Spleen (tissue), 11 donors: ENCODE measurements at regions not wholly inside any gene's neighbourhood (a gene's known extent, or its start where the extent isn't known, plus 50 kb on each side); places are given as distances from the start of the nearest gene placed in this dataset.

Experiments
- DNase-seq: peaks from one replicate; pipeline ENCODE4 v3.0.0-alpha.2; 2020
- H3K27ac ChIP-seq, 8 donors: fragments of 200-600 bp; sonication (generic) in 7 of 8; 1 replicate in 4 of 8; 2 replicates in 4 of 8; pipeline versions ENCODE4 v1.5.0 to v1.8.0; 2016 to 2021; ENCODE audit warnings: inconsistent platforms in 4 of 8, mild to moderate bottlenecking in 4 of 8, moderate library complexity in 1 of 8
- H3K27me3 ChIP-seq, 7 donors: fragments of 200-600 bp; sonication (generic) in 6 of 7; replicated peaks in 1 of 7; 1 replicate in 4 of 7; 2 replicates in 3 of 7; pipeline versions ENCODE4 v1.5.0 to v1.8.0; 2016 to 2021; ENCODE audit warnings: inconsistent platforms in 3 of 7, mild to moderate bottlenecking in 1 of 7
- H3K36me3 ChIP-seq, 6 donors: fragments of 200-600 bp; sonication (generic) in 5 of 6; 1 replicate in 4 of 6; 2 replicates in 2 of 6; pipeline versions ENCODE4 v1.5.0 to v1.8.0; 2016 to 2021; ENCODE audit warnings: inconsistent platforms in 2 of 6
- H3K4me1 ChIP-seq, 6 donors: fragments of 200-600 bp; sonication (generic) in 5 of 6; 1 replicate in 3 of 6; 2 replicates in 3 of 6; pipeline versions ENCODE4 v1.5.0 to v1.8.0; 2016 to 2021; ENCODE audit warnings: inconsistent platforms in 3 of 6
- H3K4me3 ChIP-seq, 8 donors: fragments of 200-600 bp; sonication (generic) in 7 of 8; 1 replicate in 4 of 8; 2 replicates in 4 of 8; pipeline versions ENCODE4 v1.5.0 to v1.8.0; 2016 to 2021; ENCODE audit warnings: inconsistent platforms in 4 of 8, mild to moderate bottlenecking in 4 of 8, moderate library complexity in 2 of 8
- H3K9me3 ChIP-seq, 8 donors: fragments of 200-600 bp; sonication (generic) in 7 of 8; 1 replicate in 4 of 8; 2 replicates in 4 of 8; pipeline versions ENCODE4 v1.5.0 to v1.8.0; 2016 to 2021; ENCODE audit warnings: inconsistent platforms in 4 of 8
- CTCF ChIP-seq, 11 experiments: fragments of 200-600 bp in 7 of 11; fragments of 450-650 bp in 4 of 11; sonication (generic) in 4 of 11; IDR thresholded peaks in 8 of 11; conservative IDR thresholded peaks in 3 of 11; 1 replicate in 7 of 11; 2 replicates in 4 of 11; pipeline versions ENCODE4 v1.4.0 to v1.8.0; 2016 to 2021; ENCODE audit warnings: antibody characterized with exemption in 11 of 11, inconsistent platforms in 4 of 11, mild to moderate bottlenecking in 1 of 11
- POLR2A ChIP-seq, 3 donors: fragments of 450-650 bp; IDR thresholded peaks; one replicate each; pipeline ENCODE4 v1.5.1; 2017; ENCODE audit warnings: antibody characterized with exemption in 3 of 3, mild to moderate bottlenecking in 1 of 3
- POLR2AphosphoS5 ChIP-seq, 3 donors: sonication (generic); formaldehyde crosslinking; IDR thresholded peaks; one replicate each; pipeline ENCODE4 v1.5.1; 2017; ENCODE audit warnings: antibody characterized with exemption in 3 of 3
- WGBS, 5 donors: extraction: QIAGEN DNeasy Blood & Tissue Kit in 3 of 5; methylation state at CpG; one replicate each; pipeline versions ENCODE4 v1.1.5 to v1.1.7; 2013 to 2018; 5-methylcytosine and 5-hydroxymethylcytosine counted together
- intact Hi-C: fragments of 100-400 bp; cut with DNase I; formaldehyde crosslinking; loops from one replicate; pipeline ENCODE4 v1.15.0; 2023; ENCODE audit warnings: low total_unique reads
- donor health status: healthy with polysubstance abuse.
- donor health status: DM: no; HTN: no; CAD: no; lungs with moderate emphysema.
- donor health status: DM: no; HTN: no; CAD: no.
- donor health status: Bipolar disorder and iron deficiency.
- donor health status: healthy.
- donor health status: DM: no; HTN: no; CAD: no.
- donor health status: DM: yes; HTN: yes; CAD: no.

GRCh38 chrX:22665818-22666217, 333.9 kb upstream of the DDX53 start:
- no peaks in the 10 kb centered on the region for H3K36me3 ChIP-seq
- no peak for DNase-seq
- no peak overlapping the region for H3K27ac ChIP-seq
- TF ChIP-seq POLR2AphosphoS5 (IDR thresholded peaks at IDR 0.05) (no peak), POLR2A (IDR thresholded peaks at IDR 0.05) (no peak), CTCF (IDR thresholded peaks at IDR 0.05 in 8 of 11, conservative IDR thresholded peaks at IDR 0.05 in 3 of 11) (no peak)
- WGBS, 5 donors = 48 to 97% (median 82%) methylated on average over 2 of the region's 2 CpGs
- no peaks in the 10 kb centered on the region for H3K4me1 ChIP-seq
- H3K4me3 ChIP-seq = no peak overlapping the region
- no peaks in the 10 kb centered on the region for H3K27me3 ChIP-seq
- intact Hi-C loops = no loop called here
- no peaks in the 10 kb centered on the region for H3K9me3 ChIP-seq

GRCh38 chrX:22666441-22666840, 333.3 kb upstream of the DDX53 start:
- WGBS, 5 donors = 14 to 67% (median 38%) methylated on average over 1 to 9 of the region's 9 CpGs

GRCh38 chrX:22674932-22675331, 324.8 kb upstream of the DDX53 start:
- no peak overlapping the region for H3K27ac ChIP-seq
- H3K36me3 ChIP-seq = no peaks in the 10 kb centered on the region
- H3K4me1 ChIP-seq = no peaks in the 10 kb centered on the region
- WGBS, 5 donors = 73 to 93% (median 84%) methylated on average over 3 of the region's 3 CpGs
- no peak overlapping the region for H3K4me3 ChIP-seq
- H3K27me3 ChIP-seq = no peaks in the 10 kb centered on the region
- no peaks in the 10 kb centered on the region for H3K9me3 ChIP-seq
- intact Hi-C loops = no loop called here
- no peak for TF ChIP-seq POLR2AphosphoS5 (IDR thresholded peaks at IDR 0.05)
- TF ChIP-seq POLR2A (IDR thresholded peaks at IDR 0.05) = no peak
- TF ChIP-seq CTCF (IDR thresholded peaks at IDR 0.05 in 8 of 11, conservative IDR thresholded peaks at IDR 0.05 in 3 of 11) = no peak
- DNase-seq = no peak

More at GRCh38 chrX:22666441-22666840, 333.3 kb upstream of the DDX53 start:
- DNase-seq = no peak
- Histone ChIP-seq H3K4me3 (no peak overlapping the region), H3K4me1 (no peaks in the 10 kb centered on the region), H3K27ac (no peak overlapping the region), H3K36me3 (no peaks in the 10 kb centered on the region), H3K27me3 (no peaks in the 10 kb centered on the region), H3K9me3 (no peaks in the 10 kb centered on the region)
- no peak for TF ChIP-seq CTCF (IDR thresholded peaks at IDR 0.05 in 8 of 11, conservative IDR thresholded peaks at IDR 0.05 in 3 of 11)
- TF ChIP-seq POLR2AphosphoS5 (IDR thresholded peaks at IDR 0.05) = no peak
- TF ChIP-seq POLR2A (IDR thresholded peaks at IDR 0.05) = no peak
- intact Hi-C loops = no loop called here

- no peak overlapping the region for H3K27ac ChIP-seq
- H3K9me3 ChIP-seq = no peaks in the 10 kb centered on the region
- TF ChIP-seq CTCF (IDR thresholded peaks at IDR 0.05 in 8 of 11, conservative IDR thresholded peaks at IDR 0.05 in 3 of 11) = no peak
- no peak for TF ChIP-seq POLR2AphosphoS5 (IDR thresholded peaks at IDR 0.05)
- no peak for TF ChIP-seq POLR2A (IDR thresholded peaks at IDR 0.05)
- no peaks in the 10 kb centered on the region for H3K27me3 ChIP-seq
- no peaks in the 10 kb centered on the region for H3K4me1 ChIP-seq
- intact Hi-C loops = no loop called here
- no peaks in the 10 kb centered on the region for H3K36me3 ChIP-seq
- no peak overlapping the region for H3K4me3 ChIP-seq
- peak; percentile 51 for DNase-seq
- WGBS, 5 donors = 16 to 38% (median 31%) methylated on average over 4 to 7 of the region's 7 CpGs
These were observed 313.6 kb upstream of the DDX53 start for GRCh38 chrX:22686138-22686541.
